HEK293T (cell line): ENCODE measurements at regions not wholly inside any gene's neighbourhood (a gene's known extent, or its start where the extent isn't known, plus 50 kb on each side); places are given as distances from the start of the nearest gene placed in this dataset.

Source experiments
- CTCF ChIA-PET: fragments of 350-600 bp; formaldehyde crosslinking; extraction: SDS; loops from one replicate; lab custom pipeline; 2021; ENCODE audit warnings: antibody characterized with exemption, inconsistent platforms; lab: Yijun Ruan, JAX
- POLR2A ChIA-PET: fragments of 350-600 bp; formaldehyde crosslinking; extraction: SDS; loops from one replicate; lab custom pipeline; 2020; ENCODE audit warnings: antibody characterized with exemption, inconsistent platforms; lab: Yijun Ruan, JAX
- DNase-seq: peaks from one replicate; pipeline ENCODE4 v3.0.0; 2012; ENCODE audit warnings: mixed read lengths; ENCODE audit errors: extremely low spot score
- ARNT ChIP-seq: fragments of 450-650 bp; IDR thresholded peaks from 2 replicates; pipeline ENCODE4 v1.6.1; 2017; ENCODE audit warnings: mild to moderate bottlenecking
- BHLHE40 ChIP-seq: fragments of 450-650 bp; IDR thresholded peaks from 2 replicates; pipeline ENCODE4 v1.6.1; 2016; ENCODE audit warnings: mild to moderate bottlenecking, moderate library complexity, borderline replicate concordance
- CTBP1 ChIP-seq: fragments of 450-650 bp; IDR thresholded peaks from 2 replicates; pipeline ENCODE4 v1.6.1; 2016; ENCODE audit warnings: borderline replicate concordance
- ELF4 ChIP-seq: fragments of 450-650 bp; IDR thresholded peaks from 2 replicates; pipeline ENCODE4 v1.6.1; 2017; ENCODE audit warnings: antibody characterized with exemption
- FOXA1 ChIP-seq: fragments of 450-650 bp; IDR thresholded peaks from 2 replicates; pipeline ENCODE4 v1.6.1; 2016; ENCODE audit warnings: mild to moderate bottlenecking
- FOXK2 ChIP-seq: fragments of 450-650 bp; IDR thresholded peaks from 2 replicates; pipeline ENCODE4 v1.6.1; 2016; ENCODE audit warnings: mild to moderate bottlenecking
- FOXM1 ChIP-seq: fragments of 450-650 bp; IDR thresholded peaks from 2 replicates; pipeline ENCODE4 v1.6.1; 2017; ENCODE audit warnings: mild to moderate bottlenecking, borderline replicate concordance
- HDGF ChIP-seq: fragments of 450-650 bp; IDR thresholded peaks from 2 replicates; pipeline ENCODE4 v1.6.1; 2017; ENCODE audit warnings: antibody characterized with exemption, borderline replicate concordance
- L3MBTL2 ChIP-seq: fragments of 450-650 bp; conservative IDR thresholded peaks from 2 replicates; pipeline ENCODE4 v1.6.1; 2016; ENCODE audit warnings: mild to moderate bottlenecking
- LEF1 ChIP-seq: fragments of 450-650 bp; IDR thresholded peaks from 2 replicates; pipeline ENCODE4 v1.6.1; 2017; ENCODE audit warnings: mild to moderate bottlenecking, borderline replicate concordance
- NFRKB ChIP-seq: fragments of 450-650 bp; IDR thresholded peaks from 2 replicates; pipeline ENCODE4 v1.6.1; 2016; ENCODE audit warnings: mild to moderate bottlenecking, moderate library complexity
- SP1 ChIP-seq: fragments of 450-650 bp; IDR thresholded peaks from 2 replicates; pipeline ENCODE4 v1.6.1; 2017
- SUZ12 ChIP-seq: fragments of 450-650 bp; IDR thresholded peaks from 2 replicates; pipeline ENCODE4 v1.6.1; 2016; ENCODE audit warnings: mild to moderate bottlenecking
- TARDBP ChIP-seq: fragments of 450-650 bp; IDR thresholded peaks from 2 replicates; pipeline ENCODE4 v1.6.1; 2016
- ZNF384 ChIP-seq: fragments of 450-650 bp; IDR thresholded peaks from 2 replicates; pipeline ENCODE4 v1.6.1; 2016
- TF ChIP-seq, protein P1 (sequence below): fragments of 450-650 bp; IDR thresholded peaks from 2 replicates; pipeline ENCODE4 v1.6.1; 2016

DNA sequence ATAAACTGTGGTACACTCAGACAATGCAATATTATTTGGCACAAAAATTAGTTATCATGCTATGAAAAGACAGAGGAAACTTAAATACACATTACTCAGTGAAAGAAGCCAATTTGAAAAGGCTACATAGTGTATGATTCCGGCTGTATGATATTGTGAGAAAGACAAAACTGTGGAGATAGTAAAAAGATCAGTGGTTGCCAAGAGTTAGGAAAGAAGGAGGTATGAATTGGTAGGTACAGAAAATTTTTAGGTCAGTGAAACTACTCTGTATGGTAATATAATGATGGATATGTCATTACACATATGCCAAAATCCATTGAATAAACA, 458.8 kb upstream of the CBLB start:
- ChIA-PET POLR2A (no interaction called here), CTCF (no interaction called here)
- DNase-seq = no peak
- no peak for TF ChIP-seq SUZ12
- no peak for TF ChIP-seq FOXA1
- TF ChIP-seq FOXK2 = no peak
- no peak for TF ChIP-seq CTBP1
- no peak for TF ChIP-seq FOXM1
- TF ChIP-seq HDGF = no peak
- TF ChIP-seq ARNT = no peak
- TF ChIP-seq TARDBP = no peak
- no peak for TF ChIP-seq SP1
- no peak for TF ChIP-seq ELF4
- TF ChIP-seq NFRKB = no peak
- TF ChIP-seq BHLHE40 = no peak
- TF ChIP-seq LEF1 = no peak
- TF ChIP-seq, protein P1, sequence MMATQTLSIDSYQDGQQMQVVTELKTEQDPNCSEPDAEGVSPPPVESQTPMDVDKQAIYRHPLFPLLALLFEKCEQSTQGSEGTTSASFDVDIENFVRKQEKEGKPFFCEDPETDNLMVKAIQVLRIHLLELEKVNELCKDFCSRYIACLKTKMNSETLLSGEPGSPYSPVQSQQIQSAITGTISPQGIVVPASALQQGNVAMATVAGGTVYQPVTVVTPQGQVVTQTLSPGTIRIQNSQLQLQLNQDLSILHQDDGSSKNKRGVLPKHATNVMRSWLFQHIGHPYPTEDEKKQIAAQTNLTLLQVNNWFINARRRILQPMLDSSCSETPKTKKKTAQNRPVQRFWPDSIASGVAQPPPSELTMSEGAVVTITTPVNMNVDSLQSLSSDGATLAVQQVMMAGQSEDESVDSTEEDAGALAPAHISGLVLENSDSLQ = no peak

DNA sequence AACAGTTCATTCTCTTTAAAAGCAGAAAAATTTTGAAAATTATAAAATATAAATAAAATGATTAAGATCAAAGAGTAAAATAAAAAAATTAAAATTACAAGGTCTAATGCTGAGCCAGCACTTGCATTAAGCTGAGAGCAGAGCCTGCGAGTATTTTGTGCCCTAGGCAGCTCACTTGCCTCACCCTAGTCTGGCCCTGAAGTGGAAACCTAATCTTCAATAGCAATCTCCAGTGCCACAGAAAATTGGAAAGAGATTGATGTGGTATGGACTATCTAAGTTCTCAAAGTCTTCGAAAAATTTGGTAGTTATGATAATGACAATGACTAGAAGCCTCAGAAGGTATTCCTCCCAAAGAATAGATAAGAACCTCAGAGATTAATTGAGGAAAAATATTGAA, 459.4 kb upstream of the CBLB start:
- POLR2A ChIA-PET = no interaction called here

GRCh38 chr3:106329521-106329920, 460.7 kb upstream of the CBLB start:
- POLR2A ChIA-PET = no interaction called here
- TF ChIP-seq TARDBP = no peak
- TF ChIP-seq BHLHE40 = no peak
- no peak for TF ChIP-seq CTBP1
- no peak for TF ChIP-seq FOXA1
- TF ChIP-seq L3MBTL2 = no peak
- TF ChIP-seq ARNT = no peak
- TF ChIP-seq FOXK2 = no peak
- TF ChIP-seq SP1 = no peak
- TF ChIP-seq, protein P1 = no peak
- no peak for TF ChIP-seq SUZ12
- TF ChIP-seq ZNF384 = no peak
- no peak for TF ChIP-seq LEF1
- no peak for TF ChIP-seq FOXM1
- TF ChIP-seq HDGF = no peak
- CTCF ChIA-PET = no interaction called here
- DNase-seq = no peak

More for the DNA sequence above, 459.4 kb upstream of the CBLB start:
- CTCF ChIA-PET = no interaction called here
- DNase-seq = no peak
- TF ChIP-seq ELF4 = no peak
- TF ChIP-seq ZNF384 = no peak
- no peak for TF ChIP-seq FOXK2
- no peak for TF ChIP-seq NFRKB
- TF ChIP-seq FOXM1 = no peak
- TF ChIP-seq HDGF = no peak
- no peak for TF ChIP-seq ARNT
- TF ChIP-seq, protein P1 = no peak
- TF ChIP-seq SP1 = no peak
- TF ChIP-seq LEF1 = no peak
- TF ChIP-seq CTBP1 = no peak

DNA sequence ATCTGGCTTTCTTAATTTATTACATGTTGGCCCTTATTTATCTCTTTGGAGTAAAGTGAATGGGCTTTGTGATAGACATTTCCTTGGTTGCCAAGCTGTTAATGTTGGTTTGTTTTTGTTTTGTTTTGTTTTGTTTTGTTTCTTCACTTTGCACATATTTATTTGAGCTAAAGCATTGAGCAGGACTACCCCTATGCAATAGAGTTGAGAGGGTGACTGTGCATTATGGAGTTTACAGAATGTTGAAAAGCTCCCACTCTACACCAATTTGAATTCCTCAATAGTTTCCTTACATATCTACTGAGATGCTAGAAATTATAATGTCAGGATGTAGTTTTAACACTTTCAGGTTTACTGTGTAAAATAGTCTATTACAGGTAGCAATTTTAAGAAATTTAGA, 462.8 kb upstream of the CBLB start:
- DNase-seq = no peak
- no peak for TF ChIP-seq SP1
- TF ChIP-seq HDGF = no peak
- TF ChIP-seq BHLHE40 = no peak
- TF ChIP-seq TARDBP = no peak
- no peak for TF ChIP-seq FOXA1
- no peak for TF ChIP-seq ZNF384
- TF ChIP-seq CTBP1 = no peak
- TF ChIP-seq FOXM1 = no peak
- TF ChIP-seq ARNT = no peak
- no peak for TF ChIP-seq LEF1
- no peak for TF ChIP-seq L3MBTL2
- TF ChIP-seq SUZ12 = no peak
- no peak for TF ChIP-seq ELF4
- no peak for TF ChIP-seq FOXK2
- TF ChIP-seq NFRKB = no peak
- TF ChIP-seq, protein P1 = no peak
- ChIA-PET POLR2A (no interaction called here), CTCF (interaction anchor here (0.7 kb wide), 1 partner anchor 166 kb away, joined by 4 read pairs; no protein-coding TSS in a partner anchor)

DNA sequence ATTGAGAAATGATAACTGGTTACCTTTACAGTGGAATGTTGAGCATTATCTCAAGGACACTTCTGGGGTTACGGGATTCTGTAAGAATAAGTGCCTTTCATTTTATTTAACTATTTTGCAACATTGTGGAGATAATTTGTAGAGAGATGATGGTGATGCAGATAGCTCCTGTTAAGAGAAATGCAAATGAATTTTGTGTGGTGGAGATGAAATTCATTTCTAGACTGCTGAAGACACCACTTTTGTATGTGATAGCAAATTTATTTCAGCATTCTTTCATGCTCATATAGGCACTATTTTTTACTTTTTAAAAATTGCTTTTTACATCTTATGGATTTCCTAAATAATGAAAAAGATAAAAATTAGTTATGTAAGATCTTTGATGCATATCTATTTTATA, 463.3 kb upstream of the CBLB start:
- CTCF ChIA-PET = no interaction called here
- TF ChIP-seq, protein P1 = no peak
- TF ChIP-seq HDGF (no peak), ELF4 (no peak), ZNF384 (no peak), FOXM1 (no peak), SP1 (no peak), SUZ12 (no peak), FOXA1 (no peak)
- no peak for DNase-seq
- POLR2A ChIA-PET = no interaction called here
